Ovary (tissue), 7 donors: ENCODE measurements at regions not wholly inside any gene's neighbourhood (a gene's known extent, or its start where the extent isn't known, plus 50 kb on each side); places are given as distances from the start of the nearest gene placed in this dataset.

ENCODE experiments used
- DNase-seq, 5 donors: peaks; one replicate each; pipeline ENCODE4 v3.0.0-alpha.2; 2019 to 2020
- H3K27ac ChIP-seq, 2 donors: fragments of 200-600 bp; one replicate each; pipeline versions ENCODE4 v1.5.1 to v1.8.0; 2019 to 2022
- H3K27me3 ChIP-seq: fragments of 200-600 bp; one replicate; pipeline ENCODE4 v1.8.0; 2022
- H3K36me3 ChIP-seq: fragments of 200-600 bp; sonication (generic); one replicate; pipeline ENCODE4 v1.5.1; 2019
- H3K4me1 ChIP-seq: one replicate; pipeline ENCODE4 v1.8.1; 2013; ENCODE audit warnings: mild to moderate bottlenecking, moderate library complexity; ENCODE audit not compliant: insufficient read depth
- H3K4me3 ChIP-seq: fragments of 200-600 bp; sonication (generic); one replicate; pipeline ENCODE4 v1.5.1; 2017
- H3K9me3 ChIP-seq, 2 donors: fragments of 200-600 bp in 1 of 2; sonication (generic) in 1 of 2; one replicate each; pipeline versions ENCODE4 v1.5.1 to v1.8.1; 2013 to 2019; ENCODE audit warnings: mild to moderate bottlenecking in 1 of 2, moderate library complexity in 1 of 2
- CTCF ChIP-seq, 3 donors: fragments of 450-650 bp in 2 of 3; fragments of 200-600 bp in 1 of 3; IDR thresholded peaks; one replicate each; pipeline versions ENCODE4 v1.5.1 to v1.8.0; 2016 to 2022; ENCODE audit warnings: antibody characterized with exemption in 3 of 3, mild to moderate bottlenecking in 1 of 3
- EP300 ChIP-seq: sonication (generic); formaldehyde crosslinking; IDR thresholded peaks from one replicate; pipeline ENCODE4 v1.6.1; 2017; ENCODE audit warnings: antibody characterized with exemption
- POLR2A ChIP-seq: fragments of 450-650 bp; IDR thresholded peaks from one replicate; pipeline ENCODE4 v1.6.1; 2017; ENCODE audit warnings: antibody characterized with exemption, mild to moderate bottlenecking, moderate library complexity
- WGBS, 3 donors: extraction: QIAGEN DNeasy Blood & Tissue Kit in 1 of 3; methylation state at CpG; one replicate each; pipeline versions ENCODE4 v1.1.5 to v1.1.7; 2013 to 2017; 5-methylcytosine and 5-hydroxymethylcytosine counted together
- intact Hi-C, 4 donors: fragments of 100-400 bp; cut with DNase I; formaldehyde crosslinking; loops; one replicate each; pipeline versions ENCODE4 v1.11.0 to v1.15.1; 2022 to 2023
- donor health status: DM: no; HTN: no; CAD: no; lungs with moderate emphysema.
- donor health status: DM: no; HTN: no; CAD: no.
- donor health status: Bipolar disorder and iron deficiency.
- donor health status: DM: no; HTN: no; CAD: no.
- donor health status: DM: yes; HTN: yes; CAD: no.

GRCh38 chr13:68025604-68026003 is 795.5 kb upstream of the PCDH9 start:
- no peak for DNase-seq
- intact Hi-C loops = no loop called here
- Histone ChIP-seq H3K36me3 (no peaks in the 10 kb centered on the region), H3K4me3 (no peak overlapping the region), H3K27me3 (no peaks in the 10 kb centered on the region), H3K27ac (no peak overlapping the region), H3K4me1 (no peaks in the 10 kb centered on the region), H3K9me3 (no peaks in the 10 kb centered on the region)
- TF ChIP-seq CTCF (IDR thresholded peaks at IDR 0.05) (no peak), POLR2A (no peak), EP300 (no peak)
- 13 to 36% (median 19%) methylated on average over 2 of the region's 2 CpGs for WGBS, 3 donors

- H3K27ac ChIP-seq = no peak overlapping the region
- H3K4me3 ChIP-seq = no peak overlapping the region
- H3K36me3 ChIP-seq = no peaks in the 10 kb centered on the region
- intact Hi-C loops = no loop called here
- DNase-seq = no peak
- H3K9me3 ChIP-seq = no peaks in the 10 kb centered on the region
- no peaks in the 10 kb centered on the region for H3K4me1 ChIP-seq
- 88 to 89% (median 88%) methylated on average over 15 of the region's 15 CpGs for WGBS, 3 donors
- H3K27me3 ChIP-seq = no peaks in the 10 kb centered on the region
- no peak for TF ChIP-seq CTCF (IDR thresholded peaks at IDR 0.05)
- no peak for TF ChIP-seq POLR2A
- no peak for TF ChIP-seq EP300
These were observed 793.9 kb upstream of the PCDH9 start for GRCh38 chr13:68023838-68024581.

- H3K27ac ChIP-seq = no peak overlapping the region
- no peak overlapping the region for H3K4me3 ChIP-seq
- no peaks in the 10 kb centered on the region for H3K27me3 ChIP-seq
- no peak for DNase-seq
- TF ChIP-seq CTCF (IDR thresholded peaks at IDR 0.05) = no peak
- TF ChIP-seq POLR2A = no peak
- TF ChIP-seq EP300 = no peak
- H3K9me3 ChIP-seq = no peaks in the 10 kb centered on the region
- WGBS, 3 donors = 92 to 98% (median 95%) methylated on average over 1 of the region's 1 CpG
- no peaks in the 10 kb centered on the region for H3K36me3 ChIP-seq
- intact Hi-C loops = no loop called here
- H3K4me1 ChIP-seq = no peaks in the 10 kb centered on the region
These were observed 789.8 kb upstream of the PCDH9 start for GRCh38 chr13:68019901-68020300.

GRCh38 chr13:68009546-68009945 is 779.4 kb upstream of the PCDH9 start:
- H3K27ac ChIP-seq = no peak overlapping the region
- intact Hi-C loops = no loop called here
- 58 to 67% (median 62%) methylated on average over 3 of the region's 3 CpGs for whole genome bisulfite sequencing, 3 donors
- no peak overlapping the region for H3K4me3 ChIP-seq
- no peaks in the 10 kb centered on the region for H3K9me3 ChIP-seq
- no peaks in the 10 kb centered on the region for H3K36me3 ChIP-seq
- no peaks in the 10 kb centered on the region for H3K27me3 ChIP-seq
- no peaks in the 10 kb centered on the region for H3K4me1 ChIP-seq
- no peak for TF ChIP-seq POLR2A
- TF ChIP-seq EP300 = no peak
- no peak for TF ChIP-seq CTCF (IDR thresholded peaks at IDR 0.05)
- no peak for DNase-seq
